ENCODE measurements at regions not wholly inside any gene's neighbourhood (a gene's known extent, or its start where the extent isn't known, plus 50 kb on each side); places are given as distances from the start of the nearest gene placed in this dataset.
A peak's percentile ranks its signal among the peaks of the same experiment; 100 is the strongest.

- no peaks in the 10 kb centered on the region for H3K36me3 ChIP-seq (ENCODE audit: control insufficient read depth, insufficient read depth, low read length)
- H3K27ac ChIP-seq (ENCODE audit: low read length), result no peak overlapping the region
- 67% methylated on average over 1 of the region's 1 CpG for WGBS (ENCODE audit: insufficient coverage)
Observed at GRCh38 chr6:43910149-43910637, 140.2 kb downstream of the VEGFA start.

DNA sequence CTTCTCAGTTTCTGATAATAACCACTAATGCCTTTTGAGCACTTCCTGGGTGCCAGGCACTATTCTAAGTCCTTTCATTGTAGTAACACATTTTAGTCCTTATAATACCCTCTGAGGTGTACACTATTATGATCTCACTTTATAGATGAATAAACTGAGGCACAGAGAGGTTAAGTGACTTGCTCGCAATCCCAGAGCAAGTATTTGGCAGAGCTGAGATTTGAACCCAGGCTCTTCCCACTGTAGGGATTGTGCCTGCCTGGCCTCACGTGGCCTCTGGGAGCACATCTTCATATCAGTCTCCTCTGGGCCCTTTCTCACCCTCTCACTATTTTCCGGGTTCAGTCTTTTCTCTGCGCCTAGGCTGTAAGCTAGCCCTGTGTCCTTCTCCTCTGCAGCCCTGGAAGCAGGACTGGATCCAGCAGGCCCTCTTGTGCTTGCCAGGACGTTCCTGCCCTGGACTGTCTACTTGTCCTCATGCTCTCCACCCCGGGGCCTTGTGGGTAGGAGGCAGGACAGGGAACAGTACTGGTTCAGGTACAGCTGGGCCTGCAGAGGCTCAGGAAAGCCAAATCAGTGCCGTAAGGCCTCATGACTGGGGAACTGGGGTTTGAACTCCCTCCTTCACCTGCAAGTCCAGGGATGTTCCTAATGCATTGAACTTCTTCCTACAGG lies 139.6 kb downstream of the VEGFA start:
- no peak overlapping the region for H3K27ac ChIP-seq (ENCODE audit: low read length)
- H3K4me3 ChIP-seq (ENCODE audit: low read length), result no peak overlapping the region
- no peaks in the 10 kb centered on the region for H3K9me3 ChIP-seq (replicated peaks; ENCODE audit: control insufficient read depth, low read depth, low read length)
- 83% methylated on average over 4 of the region's 7 CpGs for WGBS (ENCODE audit: insufficient coverage)
- no peaks in the 10 kb centered on the region for H3K36me3 ChIP-seq (ENCODE audit: control insufficient read depth, insufficient read depth, low read length)
- H3K4me1 ChIP-seq (ENCODE audit: control insufficient read depth, insufficient read depth, low read length), result peaks cover 6% of the 10 kb centered on the region
- no peaks in the 10 kb centered on the region for H3K27me3 ChIP-seq (ENCODE audit: control insufficient read depth, insufficient read depth, low read length)
- DNase-seq, result no peak

More at GRCh38 chr6:43910149-43910637, 140.2 kb downstream of the VEGFA start:
- Histone ChIP-seq H3K4me3 (ENCODE audit: low read length) (no peak overlapping the region), H3K9me3 (replicated peaks; ENCODE audit: control insufficient read depth, low read depth, low read length) (no peaks in the 10 kb centered on the region), H3K4me1 (ENCODE audit: control insufficient read depth, insufficient read depth, low read length) (peaks cover 6% of the 10 kb centered on the region), H3K27me3 (ENCODE audit: control insufficient read depth, insufficient read depth, low read length) (no peaks in the 10 kb centered on the region)
- DNase-seq, result no peak

DNA sequence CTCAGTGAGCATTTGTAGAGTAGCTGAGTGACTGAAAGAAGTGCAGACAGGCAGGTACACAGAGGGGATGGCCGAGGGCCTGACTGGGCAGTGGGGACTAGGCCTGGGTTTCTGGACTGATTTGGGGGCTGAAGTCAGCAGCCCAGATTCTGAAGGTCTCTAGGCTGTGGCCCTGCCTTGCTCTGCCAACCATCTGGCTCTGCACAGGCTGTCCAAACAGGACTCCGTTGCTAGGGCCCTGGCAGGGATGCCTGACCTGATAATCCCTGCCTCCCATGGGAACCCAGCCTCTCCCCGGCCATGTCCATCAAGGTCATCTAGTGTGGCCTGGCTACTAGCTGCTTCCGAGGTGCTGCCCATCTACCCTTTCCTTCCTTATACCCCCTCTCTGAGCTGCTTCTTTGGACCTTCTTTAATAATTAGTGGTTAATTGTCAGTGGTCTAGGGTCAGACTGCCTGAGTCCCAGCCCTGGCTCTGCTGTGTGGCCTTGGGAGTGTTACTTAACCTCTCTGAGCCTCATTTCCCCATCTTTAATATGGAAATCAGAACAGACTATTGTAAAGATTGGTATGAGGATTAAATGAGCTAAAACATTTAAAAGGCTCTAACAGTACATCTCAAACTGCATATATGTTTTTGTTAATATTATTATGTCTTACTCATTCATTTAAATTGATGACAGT lies 137.9 kb downstream of the VEGFA start:
- WGBS (ENCODE audit: insufficient coverage), result 54% methylated on average over 3 of the region's 4 CpGs
- no peak overlapping the region for H3K27ac ChIP-seq (ENCODE audit: low read length)
- peaks cover 6% of the 10 kb centered on the region for H3K4me1 ChIP-seq (ENCODE audit: control insufficient read depth, insufficient read depth, low read length)
- no peaks in the 10 kb centered on the region for H3K9me3 ChIP-seq (replicated peaks; ENCODE audit: control insufficient read depth, low read depth, low read length)
- no peak overlapping the region for H3K4me3 ChIP-seq (ENCODE audit: low read length)
- DNase-seq, result no peak
- no peaks in the 10 kb centered on the region for H3K36me3 ChIP-seq (ENCODE audit: control insufficient read depth, insufficient read depth, low read length)
- no peaks in the 10 kb centered on the region for H3K27me3 ChIP-seq (ENCODE audit: control insufficient read depth, insufficient read depth, low read length)

DNA sequence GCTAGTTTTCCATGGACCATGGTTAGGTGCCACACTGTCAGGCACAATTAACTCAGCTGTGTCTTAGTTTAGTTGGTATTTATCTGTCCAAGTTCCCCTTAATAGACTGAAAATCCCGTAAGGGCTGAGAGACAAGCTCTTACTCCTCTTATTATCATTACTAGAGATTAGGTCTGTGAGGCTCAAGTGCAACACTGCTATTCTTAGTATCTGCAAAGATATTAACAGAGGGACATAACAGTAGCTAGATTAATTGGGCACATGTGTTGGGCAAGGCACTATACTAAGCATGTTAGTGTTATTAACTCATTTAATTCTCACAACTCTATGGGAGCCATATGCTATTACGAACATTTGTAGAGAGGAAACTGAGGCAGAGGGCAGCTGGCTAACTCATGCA lies 137.3 kb downstream of the VEGFA start:
- H3K27me3 ChIP-seq (ENCODE audit: control insufficient read depth, insufficient read depth, low read length), result peaks cover 2% of the 10 kb centered on the region
- no peaks in the 10 kb centered on the region for H3K9me3 ChIP-seq (replicated peaks; ENCODE audit: control insufficient read depth, low read depth, low read length)
- H3K4me1 ChIP-seq (ENCODE audit: control insufficient read depth, insufficient read depth, low read length), result peaks cover 6% of the 10 kb centered on the region
- no peak overlapping the region for H3K27ac ChIP-seq (ENCODE audit: low read length)
- H3K36me3 ChIP-seq (ENCODE audit: control insufficient read depth, insufficient read depth, low read length), result no peaks in the 10 kb centered on the region
- no CpG with 5 or more reads among the region's 2 CpGs for WGBS (ENCODE audit: insufficient coverage)
- no peak for DNase-seq
- no peak overlapping the region for H3K4me3 ChIP-seq (ENCODE audit: low read length)

- 40% methylated on average over 1 of the region's 6 CpGs for whole genome bisulfite sequencing (ENCODE audit: insufficient coverage)
- H3K4me3 ChIP-seq (ENCODE audit: low read length), result no peak overlapping the region
- no peak overlapping the region for H3K27ac ChIP-seq (ENCODE audit: low read length)
- DNase-seq, result no peak
- H3K36me3 ChIP-seq (ENCODE audit: control insufficient read depth, insufficient read depth, low read length), result no peaks in the 10 kb centered on the region
- peaks cover 5% of the 10 kb centered on the region for H3K27me3 ChIP-seq (ENCODE audit: control insufficient read depth, insufficient read depth, low read length)
- peaks cover 9% of the 10 kb centered on the region for H3K4me1 ChIP-seq (ENCODE audit: control insufficient read depth, insufficient read depth, low read length)
- no peaks in the 10 kb centered on the region for H3K9me3 ChIP-seq (replicated peaks; ENCODE audit: control insufficient read depth, low read depth, low read length)
Observed at GRCh38 chr6:43904311-43905123, 134.5 kb downstream of the VEGFA start.

GRCh38 chr6:43903739-43904290 lies 133.8 kb downstream of the VEGFA start:
- Histone ChIP-seq H3K27me3 (ENCODE audit: control insufficient read depth, insufficient read depth, low read length) (peaks cover 5% of the 10 kb centered on the region), H3K27ac (ENCODE audit: low read length) (no peak overlapping the region), H3K4me1 (ENCODE audit: control insufficient read depth, insufficient read depth, low read length) (peaks cover 9% of the 10 kb centered on the region), H3K36me3 (ENCODE audit: control insufficient read depth, insufficient read depth, low read length) (no peaks in the 10 kb centered on the region), H3K4me3 (ENCODE audit: low read length) (no peak overlapping the region), H3K9me3 (replicated peaks; ENCODE audit: control insufficient read depth, low read depth, low read length) (no peaks in the 10 kb centered on the region)
- DNase-seq, result no peak
- WGBS (ENCODE audit: insufficient coverage), result 78% methylated on average over 5 of the region's 7 CpGs

DNA sequence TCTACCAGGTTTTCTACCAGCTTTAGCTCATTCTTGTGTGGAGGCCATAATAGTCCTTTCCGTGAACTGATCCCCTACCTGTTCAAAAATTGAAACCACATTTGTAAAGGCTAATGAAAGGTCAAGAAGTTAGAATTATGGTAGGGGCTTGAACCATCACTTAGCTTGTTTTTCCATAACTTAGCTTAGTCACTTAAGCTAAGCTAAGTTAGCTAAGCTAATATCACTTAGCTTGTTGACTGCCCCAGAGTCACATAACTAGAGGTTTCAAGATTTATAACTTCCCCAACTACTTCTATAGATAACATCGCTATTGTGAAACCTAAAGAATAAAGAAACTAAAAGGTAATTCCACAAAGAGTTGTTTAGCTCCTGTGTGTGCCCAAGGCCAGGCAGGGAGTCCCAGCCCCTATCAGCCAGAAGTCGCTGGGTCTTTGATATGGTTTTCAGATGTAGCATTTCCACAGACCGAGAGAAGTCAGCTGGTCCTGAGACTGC lies 131.8 kb downstream of the VEGFA start:
- Histone ChIP-seq H3K27me3 (ENCODE audit: control insufficient read depth, insufficient read depth, low read length) (peaks cover 5% of the 10 kb centered on the region), H3K4me1 (ENCODE audit: control insufficient read depth, insufficient read depth, low read length) (peaks cover 14% of the 10 kb centered on the region), H3K36me3 (ENCODE audit: control insufficient read depth, insufficient read depth, low read length) (no peaks in the 10 kb centered on the region), H3K4me3 (ENCODE audit: low read length) (no peak overlapping the region), H3K9me3 (replicated peaks; ENCODE audit: control insufficient read depth, low read depth, low read length) (no peaks in the 10 kb centered on the region), H3K27ac (ENCODE audit: low read length) (no peak overlapping the region)
- WGBS (ENCODE audit: insufficient coverage), result 86% methylated on average over 1 of the region's 4 CpGs
- no peak for DNase-seq

- 49% methylated on average over 4 of the region's 13 CpGs for WGBS (ENCODE audit: insufficient coverage)
- Histone ChIP-seq H3K36me3 (ENCODE audit: control insufficient read depth, insufficient read depth, low read length) (no peaks in the 10 kb centered on the region), H3K27me3 (ENCODE audit: control insufficient read depth, insufficient read depth, low read length) (peaks cover 5% of the 10 kb centered on the region), H3K9me3 (replicated peaks; ENCODE audit: control insufficient read depth, low read depth, low read length) (no peaks in the 10 kb centered on the region), H3K4me1 (ENCODE audit: control insufficient read depth, insufficient read depth, low read length) (peaks cover 18% of the 10 kb centered on the region), H3K27ac (ENCODE audit: low read length) (no peak overlapping the region), H3K4me3 (ENCODE audit: low read length) (no peak overlapping the region)
- DNase-seq, result peak; percentile 35
Observed at GRCh38 chr6:43900916-43901732, 131.1 kb downstream of the VEGFA start.

DNA sequence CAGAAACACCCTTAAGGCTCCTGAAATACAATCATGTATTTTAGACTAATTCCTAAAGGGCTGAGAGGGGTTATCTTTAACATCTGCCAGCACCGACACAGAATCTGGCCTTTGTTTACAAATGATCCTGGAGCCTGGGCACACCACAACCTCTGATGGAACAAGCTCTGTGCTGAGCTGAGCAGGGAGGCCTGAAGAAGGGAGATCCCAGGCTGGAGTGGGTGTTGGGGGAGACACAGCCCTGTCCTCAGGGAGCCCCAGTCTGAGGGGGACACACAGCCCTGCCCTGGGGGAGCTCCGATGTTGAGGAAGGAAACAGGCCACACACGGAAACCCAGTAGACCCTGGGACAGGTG lies 130.5 kb downstream of the VEGFA start:
- no peaks in the 10 kb centered on the region for H3K9me3 ChIP-seq (replicated peaks; ENCODE audit: control insufficient read depth, low read depth, low read length)
- H3K27ac ChIP-seq (ENCODE audit: low read length), result no peak overlapping the region
- DNase-seq, result no peak
- peaks cover 5% of the 10 kb centered on the region for H3K27me3 ChIP-seq (ENCODE audit: control insufficient read depth, insufficient read depth, low read length)
- WGBS (ENCODE audit: insufficient coverage), result no CpG with 5 or more reads among the region's 3 CpGs
- H3K4me3 ChIP-seq (ENCODE audit: low read length), result no peak overlapping the region
- H3K36me3 ChIP-seq (ENCODE audit: control insufficient read depth, insufficient read depth, low read length), result no peaks in the 10 kb centered on the region
- peaks cover 18% of the 10 kb centered on the region for H3K4me1 ChIP-seq (ENCODE audit: control insufficient read depth, insufficient read depth, low read length)

All from muscle of leg (tissue), 3 donors.